ENCODE measurements at regions not wholly inside any gene's neighbourhood (a gene's known extent, or its start where the extent isn't known, plus 50 kb on each side); places are given as distances from the start of the nearest gene placed in this dataset.

DNA sequence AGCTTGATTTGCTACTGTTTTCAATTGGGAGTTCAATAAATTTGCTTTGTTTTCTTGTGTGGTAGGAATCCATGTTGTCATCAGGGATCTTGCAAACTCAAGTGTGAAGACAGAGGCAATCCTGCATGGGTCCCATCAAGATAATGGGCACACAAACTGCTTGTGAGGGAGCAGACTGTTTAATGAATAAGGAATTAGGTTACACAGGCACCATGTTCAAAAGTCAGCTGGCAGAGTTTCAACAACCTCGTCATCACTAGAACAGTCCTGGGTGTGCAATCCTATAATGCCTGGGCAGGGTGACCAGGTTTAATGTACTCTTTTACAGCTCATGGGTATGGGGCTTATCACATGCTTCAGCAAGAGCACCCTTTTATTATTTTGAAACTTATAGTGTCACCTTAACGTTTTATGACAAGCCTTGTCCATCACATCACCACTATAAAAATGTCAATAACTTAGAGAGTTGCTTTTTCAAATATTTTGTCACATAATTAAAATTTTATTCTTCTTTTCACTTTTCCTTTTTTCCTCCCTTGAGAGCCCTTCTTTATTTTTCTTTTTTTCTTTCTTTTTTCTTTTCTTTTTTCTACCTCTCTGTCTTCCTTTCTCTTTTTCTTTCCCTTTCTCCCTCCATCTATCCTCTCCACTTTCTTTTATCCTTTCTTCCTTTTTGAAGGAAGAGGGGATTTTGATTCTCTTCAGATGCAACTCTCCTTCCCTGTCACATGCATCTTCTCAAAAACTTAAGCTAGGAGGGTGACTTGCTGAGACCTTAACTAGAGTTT, 252.2 kb upstream of the ATP2B1 start:
- TF ChIP-seq, protein P1, sequence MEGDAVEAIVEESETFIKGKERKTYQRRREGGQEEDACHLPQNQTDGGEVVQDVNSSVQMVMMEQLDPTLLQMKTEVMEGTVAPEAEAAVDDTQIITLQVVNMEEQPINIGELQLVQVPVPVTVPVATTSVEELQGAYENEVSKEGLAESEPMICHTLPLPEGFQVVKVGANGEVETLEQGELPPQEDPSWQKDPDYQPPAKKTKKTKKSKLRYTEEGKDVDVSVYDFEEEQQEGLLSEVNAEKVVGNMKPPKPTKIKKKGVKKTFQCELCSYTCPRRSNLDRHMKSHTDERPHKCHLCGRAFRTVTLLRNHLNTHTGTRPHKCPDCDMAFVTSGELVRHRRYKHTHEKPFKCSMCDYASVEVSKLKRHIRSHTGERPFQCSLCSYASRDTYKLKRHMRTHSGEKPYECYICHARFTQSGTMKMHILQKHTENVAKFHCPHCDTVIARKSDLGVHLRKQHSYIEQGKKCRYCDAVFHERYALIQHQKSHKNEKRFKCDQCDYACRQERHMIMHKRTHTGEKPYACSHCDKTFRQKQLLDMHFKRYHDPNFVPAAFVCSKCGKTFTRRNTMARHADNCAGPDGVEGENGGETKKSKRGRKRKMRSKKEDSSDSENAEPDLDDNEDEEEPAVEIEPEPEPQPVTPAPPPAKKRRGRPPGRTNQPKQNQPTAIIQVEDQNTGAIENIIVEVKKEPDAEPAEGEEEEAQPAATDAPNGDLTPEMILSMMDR (IDR thresholded peaks at IDR 0.05): no peak
- TF ChIP-seq POLR2A (IDR thresholded peaks at IDR 0.05): no peak

Data from heart left ventricle (tissue), 13 donors.